K562 (cell line): ENCODE measurements at regions not wholly inside any gene's neighbourhood (a gene's known extent, or its start where the extent isn't known, plus 50 kb on each side); places are given as distances from the start of the nearest gene placed in this dataset.
"Not testable (repeated sequence)": the region's sequence is repeated elsewhere in the genome, so short reads cannot be mapped to it uniquely, and the experiment has no call there.

Source experiments
- ATAC-seq: fragments of 200-7000 bp; cut with Tn5 transposase; 3 replicates; pipeline ENCODE4 v1.9.1; 2020; ENCODE audit warnings: moderate library complexity
- BruUV-seq: library from RNA; stranded (reverse); fragments of 400-500 nt; replicated peaks from 2 replicates; lab custom pipeline; 2021; lab: Mats Ljungman, UMichigan
- CTCF ChIA-PET: fragments of 300-600 bp; formaldehyde crosslinking; extraction: SDS; loops from one replicate; lab custom pipeline; 2021; ENCODE audit warnings: low intra/inter-chr PET ratio; lab: Yijun Ruan, JAX
- POLR2A ChIA-PET: fragments of 300-600, 350-650 bp; sonication (Branson Sonifier 250); formaldehyde crosslinking; extraction: SDS; loops from one replicate; lab custom pipeline; 2021; ENCODE audit warnings: antibody characterized with exemption, inconsistent platforms; lab: Yijun Ruan, JAX
- DNase-seq, 4 experiments: peaks; one replicate each; pipeline versions ENCODE4 v3.0.0 to v3.0.0-alpha.2; 2011 to 2018; ENCODE audit warnings: low spot score in 3 of 4, mixed read lengths in 3 of 4; ENCODE audit errors: extremely low read depth in 1 of 4
- FAIRE-seq: peaks from 2 replicates; lab custom pipeline; 2011; peaks lifted over from hg19 to GRCh38; lab: Jason Lieb, UNC
- H2AFZ ChIP-seq: 2 replicates; pipeline ENCODE4 v1.6.0; 2011; ENCODE audit warnings: low read depth, low read length, control low read depth, inconsistent platforms
- H3K27ac ChIP-seq: fragments of 200-600 bp; 3 replicates; pipeline ENCODE4 v1.8.0; 2011; ENCODE audit warnings: low read depth, mild to moderate bottlenecking, control low read depth, inconsistent platforms, low read length, moderate library complexity, mixed read lengths; ENCODE audit errors: extremely low read depth
- H3K27me3 ChIP-seq, 2 experiments: fragments of 300-600 bp in 1 of 2; 2 replicates in 1 of 2; 3 replicates in 1 of 2; pipeline versions ENCODE4 v1.6.0 to v1.8.0; 2011; ENCODE audit warnings: inconsistent platforms in 2 of 2, low read length in 2 of 2, mild to moderate bottlenecking in 1 of 2, mixed read lengths in 1 of 2, moderate library complexity in 1 of 2; ENCODE audit not compliant: control insufficient read depth in 2 of 2, insufficient read depth in 2 of 2
- H3K36me3 ChIP-seq: fragments of 300-600 bp; 3 replicates; pipeline ENCODE4 v1.8.0; 2011; ENCODE audit warnings: mild to moderate bottlenecking, low read length, inconsistent platforms; ENCODE audit not compliant: control insufficient read depth, insufficient read depth
- H3K4me1 ChIP-seq, 2 experiments: fragments of 200-600 bp in 1 of 2; replicated peaks in 1 of 2; 2 replicates in 1 of 2; 3 replicates in 1 of 2; pipeline versions ENCODE4 v1.5.1 to v1.8.0; 2011; ENCODE audit warnings: inconsistent platforms in 2 of 2, low read length in 2 of 2, mild to moderate bottlenecking in 1 of 2, mixed read lengths in 1 of 2, moderate library complexity in 1 of 2; ENCODE audit not compliant: control insufficient read depth in 2 of 2, insufficient read depth in 2 of 2
- H3K4me2 ChIP-seq: 2 replicates; pipeline ENCODE4 v1.6.1; 2011; ENCODE audit warnings: low read length, control low read depth, inconsistent platforms, mixed read lengths; ENCODE audit not compliant: insufficient read depth
- H3K4me3 ChIP-seq: fragments of 200-600 bp; sonication (generic), shearing (Covaris generic); 2 replicates; pipeline ENCODE4 v1.5.1; 2016; ENCODE audit warnings: control low read depth, inconsistent platforms
- H3K79me2 ChIP-seq: fragments of 200-600 bp; 3 replicates; pipeline ENCODE4 v1.8.0; 2011; ENCODE audit warnings: low read length, inconsistent platforms; ENCODE audit not compliant: control insufficient read depth, insufficient read depth
- H3K9ac ChIP-seq, 2 experiments: 2 replicates each; pipeline versions ENCODE4 v1.6.0 to v1.6.1; 2011; ENCODE audit warnings: low read depth in 2 of 2, low read length in 2 of 2, control low read depth in 1 of 2, inconsistent platforms in 1 of 2, mild to moderate bottlenecking in 1 of 2, mixed read lengths in 1 of 2; ENCODE audit not compliant: insufficient read depth in 1 of 2
- H3K9me1 ChIP-seq: one replicate; pipeline ENCODE4 v1.6.0; 2011; ENCODE audit warnings: inconsistent platforms, mild to moderate bottlenecking, low read length, moderate library complexity; ENCODE audit not compliant: control insufficient read depth, insufficient read depth
- H3K9me3 ChIP-seq: replicated peaks from 2 replicates; pipeline ENCODE4 v1.5.1; 2011; ENCODE audit warnings: low read depth, low read length, inconsistent platforms; ENCODE audit not compliant: control insufficient read depth, insufficient read depth
- H4K20me1 ChIP-seq: replicated peaks from 2 replicates; pipeline ENCODE4 v1.6.1; 2011; ENCODE audit warnings: low read length, inconsistent platforms, mixed read lengths; ENCODE audit not compliant: control insufficient read depth, insufficient read depth
- ASH1L ChIP-seq: fragments of 450-650 bp; IDR thresholded peaks from 2 replicates; pipeline ENCODE4 v1.6.1; 2018; ENCODE audit warnings: borderline replicate concordance, mild to moderate bottlenecking, low read depth; ENCODE audit not compliant: partially characterized antibody
- NCOA1 ChIP-seq: fragments of 450-650 bp; IDR thresholded peaks from 2 replicates; pipeline ENCODE4 v1.6.1; 2016; ENCODE audit warnings: low read depth
- PTTG1 ChIP-seq: fragments of 450-650 bp; IDR thresholded peaks from 2 replicates; pipeline ENCODE4 v1.6.1; 2016; ENCODE audit warnings: low read depth, mild to moderate bottlenecking, missing genetic modification characterization, missing compliant biosample characterization
- THRAP3 ChIP-seq: fragments of 450-650 bp; IDR thresholded peaks from 2 replicates; pipeline ENCODE4 v1.6.1; 2016; ENCODE audit warnings: mild to moderate bottlenecking, inconsistent platforms, borderline replicate concordance
- ZBTB2 ChIP-seq: fragments of 450-650 bp; IDR thresholded peaks from 2 replicates; pipeline ENCODE4 v1.6.1; 2016; ENCODE audit warnings: antibody characterized with exemption
- WGBS: fragments of 100-300 bp; shearing (Covaris generic); methylation state at CpG from one replicate; pipeline ENCODE4 v1.1.6; 2016; ENCODE audit warnings: low coverage, mixed read lengths; ENCODE audit not compliant: insufficient coverage; ENCODE audit errors: missing lambda C conversion rate; 5-methylcytosine and 5-hydroxymethylcytosine counted together
- in situ Hi-C: fragments of 300-500 bp; cut with MboI; formaldehyde crosslinking; loops from 4 replicates; pipeline ENCODE4 v1.15.0; 2018; ENCODE audit warnings: inconsistent platforms, mixed read lengths
- intact Hi-C: fragments of 100-400 bp; cut with micrococcal nuclease; formaldehyde crosslinking; loops from 2 replicates; pipeline ENCODE4 v1.14.2; 2022

- Histone ChIP-seq H2AFZ (no peak overlapping the region), H3K9ac (no peak overlapping the region), H3K36me3 (no peaks in the 10 kb centered on the region), H3K4me3 (no peak overlapping the region), H3K9me1 (no peaks in the 10 kb centered on the region), H3K4me2 (no peak overlapping the region), H3K27me3 (no peaks in the 10 kb centered on the region), H4K20me1 (no peaks in the 10 kb centered on the region), H3K9me3 (no peaks in the 10 kb centered on the region), H3K79me2 (no peaks in the 10 kb centered on the region), H3K27ac (no peak overlapping the region), H3K4me1 (no peaks in the 10 kb centered on the region)
- in situ Hi-C loops (no loop called here), intact Hi-C loops (no loop called here)
- POLR2A ChIA-PET, result no interaction called here
- CTCF ChIA-PET, result no interaction called here
- DNase-seq, result no peak
- ATAC-seq, result no peak
- 0% methylated on average over 3 of the region's 3 CpGs for WGBS
- TF ChIP-seq ASH1L (no peak), THRAP3 (no peak), PTTG1 (tag) (no peak), NCOA1 (no peak), ZBTB2 (no peak)
- BruUV-seq, result no TSS peak
- FAIRE-seq, result no peak
Observed at GRCh38 chr10:109616359-109616980, 306.8 kb downstream of the XPNPEP1 start.

GRCh38 chr10:109595356-109595755 lies 328.0 kb downstream of the XPNPEP1 start:
- H3K9me1 ChIP-seq, H4K20me1 ChIP-seq, DNase-seq, H3K9ac ChIP-seq, H3K36me3 ChIP-seq, in situ Hi-C loops, FAIRE-seq, H3K4me2 ChIP-seq, intact Hi-C loops, H2AFZ ChIP-seq, H3K4me1 ChIP-seq, BruUV-seq, ATAC-seq, CTCF ChIA-PET, H3K9me3 ChIP-seq, POLR2A ChIA-PET, H3K27me3 ChIP-seq, H3K79me2 ChIP-seq, H3K4me3 ChIP-seq, H3K27ac ChIP-seq: not testable (repeated sequence)
- WGBS, result 0% methylated on average over 1 of the region's 1 CpG
